Right kidney (tissue), 1 donor: ENCODE measurements at regions not wholly inside any gene's neighbourhood (a gene's known extent, or its start where the extent isn't known, plus 50 kb on each side); places are given as distances from the start of the nearest gene placed in this dataset.
"Not testable (repeated sequence)": the region's sequence is repeated elsewhere in the genome, so short reads cannot be mapped to it uniquely, and the experiment has no call there.

ENCODE experiments used
- DNase-seq: peaks from one replicate; pipeline ENCODE4 v3.0.0-alpha.2; 2016

DNA sequence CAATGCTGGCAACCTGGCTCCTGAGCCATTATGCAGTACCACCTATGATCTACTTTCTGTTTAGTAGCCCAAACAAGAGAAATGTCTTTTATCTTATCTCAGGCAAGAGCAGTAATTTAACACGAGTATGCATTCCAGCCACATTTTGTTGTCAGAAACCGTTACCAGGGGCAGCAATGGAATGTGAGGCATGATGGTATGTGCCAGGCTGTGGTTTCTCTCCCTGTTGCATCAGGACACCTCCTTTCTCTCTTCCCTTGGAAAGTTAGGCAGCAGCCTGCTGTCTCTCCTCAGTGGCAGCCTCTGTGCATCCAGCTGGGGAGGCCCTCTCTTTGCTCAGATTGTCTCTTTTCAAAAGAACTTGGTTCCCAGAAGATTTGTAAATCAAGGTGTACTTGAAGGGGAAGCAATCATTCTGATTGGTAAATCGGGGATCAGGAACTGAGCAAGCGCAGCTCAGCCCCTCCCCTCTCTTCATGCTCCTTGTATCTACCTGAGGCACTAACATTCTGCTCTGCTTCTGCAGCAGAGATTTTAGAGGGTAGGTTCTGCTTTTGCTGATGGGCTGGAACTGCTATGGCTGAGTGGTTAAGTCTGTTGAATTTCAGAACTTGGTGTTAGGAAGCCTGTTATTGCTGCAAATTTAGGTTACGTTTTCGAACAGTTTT lies 229.2 kb downstream of the ADAMTS15 start:
- DNase-seq: no peak

DNA sequence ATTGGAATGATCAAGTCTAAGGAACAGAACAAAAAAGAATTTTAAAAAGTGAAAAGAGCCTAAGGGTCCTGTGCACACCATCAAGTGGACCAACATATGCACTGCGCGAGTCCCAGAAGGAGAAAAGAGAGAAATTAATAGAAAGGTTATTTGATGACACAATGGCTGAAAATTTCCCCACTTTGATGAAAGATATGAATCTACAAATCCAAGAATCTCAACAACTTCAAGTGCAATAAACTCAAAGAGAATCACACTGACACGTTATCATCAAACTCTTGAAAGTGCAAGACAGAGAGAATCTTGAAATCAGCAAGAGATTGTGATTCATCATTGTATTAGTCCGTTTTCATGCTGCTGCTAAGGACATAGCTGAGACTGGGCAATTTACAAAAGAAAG lies 230.8 kb downstream of the ADAMTS15 start:
- DNase-seq: no peak

DNA sequence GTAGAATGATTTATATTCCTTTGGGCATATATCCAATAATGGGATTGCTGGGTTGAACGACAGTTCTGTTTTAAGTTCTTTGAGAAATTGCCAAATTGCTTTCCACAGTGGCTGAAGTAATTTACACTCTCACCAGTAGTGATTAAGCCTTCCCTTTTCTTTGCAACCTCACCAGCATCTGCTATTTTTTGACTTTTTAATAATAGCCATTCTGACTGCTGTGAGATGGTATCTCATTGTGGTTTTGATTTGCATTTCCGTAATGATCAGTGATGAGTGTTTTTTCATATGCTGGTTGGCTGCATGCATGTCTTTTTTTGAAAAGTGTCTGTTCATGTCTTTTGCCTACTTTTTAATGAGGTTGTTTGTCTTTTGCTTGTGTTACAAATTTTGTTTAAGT lies 233.8 kb downstream of the SNX19 start:
- DNase-seq: not testable (repeated sequence)

GRCh38 chr11:130689222-130689908 lies 226.9 kb downstream of the SNX19 start:
- DNase-seq: no peak

- no peak for DNase-seq
Measured at GRCh38 chr11:130691581-130691980, 224.7 kb downstream of the SNX19 start.

DNA sequence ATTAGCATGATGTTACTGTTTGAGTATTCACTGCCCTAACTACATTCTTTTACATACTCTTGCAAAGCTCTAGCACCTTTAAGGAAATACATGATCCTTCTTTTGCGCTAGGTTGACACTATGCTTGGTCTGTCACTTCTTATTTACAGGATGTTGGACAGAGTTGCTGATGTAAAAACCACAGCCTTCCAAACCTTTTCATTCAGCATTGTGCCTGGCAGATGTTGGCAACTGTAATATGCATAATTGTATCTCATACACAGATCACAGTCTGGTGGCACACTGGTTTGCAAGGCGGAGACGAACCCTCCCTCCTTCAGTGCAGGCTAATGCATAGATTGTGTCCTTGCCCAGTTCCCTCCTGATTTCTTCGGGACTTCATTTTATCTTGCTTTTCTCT lies 224.1 kb downstream of the SNX19 start:
- DNase-seq: no peak

DNA sequence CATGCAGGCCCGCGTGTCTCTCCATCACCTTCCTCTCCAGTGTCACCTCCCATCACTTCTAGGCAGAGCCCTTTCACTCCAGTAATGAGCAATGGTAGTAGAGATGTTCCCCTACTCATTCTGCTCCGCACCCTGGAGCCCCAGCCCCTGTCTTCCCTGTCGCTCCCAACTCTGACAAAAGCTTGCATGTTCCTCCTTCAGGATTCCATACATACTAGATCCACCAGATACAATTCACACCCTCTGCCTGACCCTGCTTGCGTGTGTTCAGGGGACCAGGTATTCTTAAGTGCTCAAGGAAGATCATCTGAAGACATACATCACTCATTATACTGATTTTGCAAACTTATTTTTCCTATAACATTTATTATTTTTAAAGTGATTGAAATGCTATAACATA lies 222.7 kb downstream of the SNX19 start:
- DNase-seq: no peak

DNA sequence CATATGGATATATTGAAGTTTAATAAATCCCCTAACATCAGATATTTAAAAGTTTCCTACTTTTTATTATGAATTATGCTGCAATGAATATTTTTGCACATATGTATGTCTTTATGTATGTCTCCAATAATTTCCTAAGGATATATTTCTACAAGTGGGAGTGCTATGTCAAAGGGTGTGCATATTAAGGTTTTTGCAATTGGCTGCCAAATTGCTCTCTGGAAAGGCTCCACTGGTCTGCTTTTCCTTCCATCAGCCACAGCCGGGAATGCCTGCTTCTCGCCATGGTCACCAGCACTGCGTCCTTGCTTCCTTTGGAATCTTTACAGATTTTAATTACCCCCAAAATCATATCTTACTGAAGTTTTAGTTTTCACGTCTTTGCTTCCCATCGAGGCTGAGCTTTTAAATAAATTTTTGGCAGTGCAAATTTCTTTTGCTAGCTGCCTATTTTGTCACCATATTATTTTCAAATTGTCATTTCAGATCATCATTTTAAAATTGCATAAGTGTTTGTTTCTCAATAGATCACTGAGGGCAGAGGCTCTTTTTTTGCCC lies 221.7 kb downstream of the SNX19 start:
- no peak for DNase-seq

DNA sequence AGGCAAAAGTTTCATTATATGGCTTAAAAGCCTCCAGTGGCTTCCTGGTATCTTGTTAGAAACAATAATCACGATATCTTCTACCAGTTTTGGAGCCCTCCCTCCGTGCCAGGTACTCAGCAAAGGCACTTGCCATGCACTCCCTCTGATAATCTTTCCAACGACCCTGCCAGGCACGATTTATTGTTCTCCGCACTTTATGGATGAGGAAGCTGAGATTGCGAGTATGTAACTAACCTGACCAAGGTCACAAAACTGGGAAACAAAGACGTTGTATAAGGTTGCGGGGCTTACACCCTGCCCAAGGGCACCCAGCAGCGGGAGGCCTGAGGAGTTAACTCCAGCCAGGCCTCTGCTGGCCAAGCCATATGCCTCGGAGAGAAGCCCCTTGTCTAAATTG lies 218.1 kb downstream of the SNX19 start:
- DNase-seq: no peak

- no peak for DNase-seq
Measured at GRCh38 chr11:130699561-130699960, 216.7 kb downstream of the SNX19 start.

- no peak for DNase-seq
Measured at GRCh38 chr11:130700092-130700491, 216.2 kb downstream of the SNX19 start.

DNA sequence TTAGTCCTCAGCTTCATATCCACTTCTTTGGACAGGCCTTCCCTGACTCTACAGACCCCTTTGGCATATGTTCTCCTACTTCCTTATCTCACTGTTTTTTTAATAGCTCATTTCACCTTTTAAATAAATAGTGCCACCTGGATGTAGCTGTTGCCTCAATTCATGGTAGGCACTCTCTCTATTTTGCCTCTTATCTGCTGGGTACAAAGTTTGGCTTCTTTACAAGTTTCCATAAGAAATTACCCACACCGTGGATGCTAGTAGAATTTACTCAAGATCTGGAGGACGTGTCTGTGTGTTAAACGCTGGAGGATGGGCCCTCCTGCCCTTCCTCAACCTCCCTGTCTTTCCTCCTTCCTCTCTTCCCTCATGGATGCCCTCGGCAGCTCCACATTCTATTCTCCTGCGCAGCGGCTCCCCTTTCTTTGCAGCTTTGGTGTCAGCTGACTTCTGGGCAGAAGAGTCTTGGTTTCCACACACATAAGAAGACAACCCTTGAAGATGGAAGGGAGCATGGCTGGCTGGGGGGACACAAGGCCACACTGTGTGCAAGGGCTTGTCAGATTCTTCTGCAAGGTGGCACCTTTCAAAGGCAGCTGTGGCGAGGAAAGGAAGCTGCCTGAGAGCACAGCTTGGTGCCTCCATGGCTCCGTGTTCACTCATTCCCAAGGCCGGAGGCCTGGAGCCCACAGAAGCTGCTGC lies 212.6 kb downstream of the SNX19 start:
- no peak for DNase-seq

GRCh38 chr11:130705670-130706421 lies 210.4 kb downstream of the SNX19 start:
- DNase-seq: no peak

GRCh38 chr11:130706572-130706971 lies 209.7 kb downstream of the SNX19 start:
- DNase-seq: no peak

GRCh38 chr11:130707217-130707616 lies 209.1 kb downstream of the SNX19 start:
- no peak for DNase-seq

GRCh38 chr11:130709531-130709930 lies 206.7 kb downstream of the SNX19 start:
- no peak for DNase-seq

GRCh38 chr11:130710021-130710420 lies 206.3 kb downstream of the SNX19 start:
- no peak for DNase-seq

GRCh38 chr11:130710497-130711012 lies 205.7 kb downstream of the SNX19 start:
- no peak for DNase-seq

- DNase-seq: no peak
Measured at GRCh38 chr11:130711193-130711592, 205.1 kb downstream of the SNX19 start.

DNA sequence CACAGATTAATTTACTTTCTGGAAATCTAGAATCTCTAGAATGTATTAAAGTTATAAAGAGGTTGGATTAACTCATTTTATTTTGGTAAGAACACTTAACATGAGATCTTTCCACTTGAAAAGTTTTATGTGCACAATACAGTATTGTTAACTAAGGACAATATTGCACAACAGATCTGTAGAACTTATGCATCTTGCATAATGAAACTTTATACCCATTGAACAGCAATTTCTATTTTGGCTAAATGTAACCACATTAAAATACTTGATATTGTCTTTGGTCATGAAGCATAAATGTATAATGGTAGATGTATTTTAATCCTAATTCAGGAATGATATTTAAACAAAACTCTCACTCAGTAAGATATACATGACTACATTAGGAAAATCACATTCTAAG lies 203.8 kb downstream of the SNX19 start:
- no peak for DNase-seq

DNA sequence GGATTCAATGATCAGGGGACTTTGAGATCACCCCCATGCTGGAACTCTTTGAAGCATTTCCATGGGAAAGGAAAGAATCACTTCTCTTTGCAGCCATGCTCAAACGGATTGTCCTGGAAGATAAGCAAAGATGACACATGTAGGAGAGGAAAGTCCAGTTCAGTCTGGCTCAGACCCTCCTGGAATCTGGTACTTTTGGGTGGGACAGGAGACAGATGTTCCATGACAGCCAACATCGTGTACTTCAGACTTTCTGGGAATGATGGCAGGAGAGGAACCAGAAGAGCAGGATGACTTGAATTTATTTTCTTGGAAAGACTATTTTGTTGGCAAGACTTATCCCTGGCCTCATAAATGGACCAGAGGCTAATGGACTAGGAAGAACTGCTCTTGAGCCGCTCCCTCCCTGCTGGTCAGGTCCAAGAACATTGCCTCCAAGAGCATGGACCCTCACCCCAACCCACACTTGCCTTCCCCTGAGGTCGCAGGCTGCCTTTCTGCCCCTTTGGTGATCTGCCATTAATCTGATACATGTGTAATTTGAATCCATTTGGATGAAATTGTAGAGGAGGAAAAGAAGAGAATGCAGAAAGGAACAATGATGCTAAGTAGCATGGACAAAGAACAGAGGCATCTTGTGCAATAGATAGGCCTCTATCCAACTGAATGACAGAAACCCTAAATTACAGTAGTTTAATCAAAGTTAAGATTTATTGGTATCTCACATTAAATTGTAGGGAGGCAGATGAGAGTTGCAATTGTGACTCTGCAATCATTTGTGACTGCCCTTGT lies 201.0 kb downstream of the SNX19 start:
- no peak for DNase-seq

GRCh38 chr11:130715877-130716220 lies 200.4 kb downstream of the SNX19 start:
- DNase-seq: no peak
